Fibroblast of peridontal ligament (primary cell): ENCODE measurements at regions not wholly inside any gene's neighbourhood (a gene's known extent, or its start where the extent isn't known, plus 50 kb on each side); places are given as distances from the start of the nearest gene placed in this dataset.
"Not testable (repeated sequence)": the region's sequence is repeated elsewhere in the genome, so short reads cannot be mapped to it uniquely, and the experiment has no call there.

Source experiments
- DNase-seq: peaks from one replicate; pipeline ENCODE4 v3.0.0-alpha.2; 2010; ENCODE audit errors: extremely low read depth

GRCh38 chr5:109989994-109990722 lies 300.4 kb downstream of the MAN2A1 start:
- no peak for DNase-seq

- DNase-seq = no peak
Measured at GRCh38 chr5:109990723-109991359, 301.1 kb downstream of the MAN2A1 start.

- no peak for DNase-seq
Measured at GRCh38 chr5:109992264-109992915, 302.7 kb downstream of the MAN2A1 start.

GRCh38 chr5:109994135-109994534 lies 304.4 kb downstream of the MAN2A1 start:
- DNase-seq = no peak

GRCh38 chr5:109996246-109996645 lies 306.5 kb downstream of the MAN2A1 start:
- no peak for DNase-seq

GRCh38 chr5:109997161-109997560 lies 307.4 kb downstream of the MAN2A1 start:
- DNase-seq = no peak

GRCh38 chr5:109998208-109998607 lies 308.5 kb downstream of the MAN2A1 start:
- DNase-seq = no peak

- peak; percentile 15 for DNase-seq
Measured at GRCh38 chr5:109998726-109999125, 309.0 kb downstream of the MAN2A1 start.

- no peak for DNase-seq
Measured at GRCh38 chr5:110001648-110002047, 311.9 kb downstream of the MAN2A1 start.

GRCh38 chr5:110002652-110003051 lies 312.9 kb downstream of the MAN2A1 start:
- DNase-seq = no peak

GRCh38 chr5:110005907-110006562 lies 316.3 kb downstream of the MAN2A1 start:
- DNase-seq = not testable (repeated sequence)

GRCh38 chr5:110007101-110007500 lies 317.4 kb downstream of the MAN2A1 start:
- DNase-seq = no peak

- no peak for DNase-seq
Measured at GRCh38 chr5:110008131-110008530, 318.4 kb downstream of the MAN2A1 start.

- no peak for DNase-seq
Measured at GRCh38 chr5:110012145-110012544, 322.4 kb downstream of the MAN2A1 start.

- no peak for DNase-seq
Measured at GRCh38 chr5:110013017-110013416, 323.3 kb downstream of the MAN2A1 start.

GRCh38 chr5:110017854-110018253 lies 328.1 kb downstream of the MAN2A1 start:
- DNase-seq = no peak

GRCh38 chr5:110018509-110018908 lies 328.8 kb downstream of the MAN2A1 start:
- DNase-seq = no peak

GRCh38 chr5:110019119-110019518 lies 329.4 kb downstream of the MAN2A1 start:
- no peak for DNase-seq

GRCh38 chr5:110019780-110020179 lies 330.1 kb downstream of the MAN2A1 start:
- no peak for DNase-seq

GRCh38 chr5:110021251-110021650 lies 331.5 kb downstream of the MAN2A1 start:
- no peak for DNase-seq

GRCh38 chr5:110025160-110025559 lies 335.4 kb downstream of the MAN2A1 start:
- DNase-seq = no peak

- no peak for DNase-seq
Measured at GRCh38 chr5:110027527-110028322, 338.0 kb downstream of the MAN2A1 start.
